UCSD-AML1 (cell line): ENCODE measurements at regions not wholly inside any gene's neighbourhood (a gene's known extent, or its start where the extent isn't known, plus 50 kb on each side); places are given as distances from the start of the nearest gene placed in this dataset.

Experiments used
- DNase-seq: peaks from one replicate; lab custom pipeline; 2025; ENCODE audit not compliant: unreplicated experiment; lab: John Stamatoyannopoulos, UW

DNA sequence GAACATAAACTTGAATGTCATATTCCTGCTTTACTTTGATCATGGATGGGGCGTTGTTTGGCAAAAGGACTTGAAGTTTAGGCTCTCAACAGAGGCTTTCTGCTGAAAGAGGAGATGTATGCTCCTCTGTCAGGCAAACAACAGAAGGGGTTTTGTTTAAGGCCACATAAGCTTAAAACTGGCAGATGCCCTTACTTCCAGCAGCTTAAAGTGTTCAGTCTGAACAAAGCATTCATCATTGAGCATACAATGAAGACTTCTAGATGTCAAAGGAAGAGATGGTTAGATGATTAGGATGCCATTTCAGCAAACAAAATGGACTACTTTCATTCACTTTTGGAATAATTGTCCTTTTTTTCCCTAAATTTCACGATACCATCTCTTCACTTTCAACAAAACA, 484.5 kb downstream of the SLITRK6 start:
- no peak for DNase-seq

DNA sequence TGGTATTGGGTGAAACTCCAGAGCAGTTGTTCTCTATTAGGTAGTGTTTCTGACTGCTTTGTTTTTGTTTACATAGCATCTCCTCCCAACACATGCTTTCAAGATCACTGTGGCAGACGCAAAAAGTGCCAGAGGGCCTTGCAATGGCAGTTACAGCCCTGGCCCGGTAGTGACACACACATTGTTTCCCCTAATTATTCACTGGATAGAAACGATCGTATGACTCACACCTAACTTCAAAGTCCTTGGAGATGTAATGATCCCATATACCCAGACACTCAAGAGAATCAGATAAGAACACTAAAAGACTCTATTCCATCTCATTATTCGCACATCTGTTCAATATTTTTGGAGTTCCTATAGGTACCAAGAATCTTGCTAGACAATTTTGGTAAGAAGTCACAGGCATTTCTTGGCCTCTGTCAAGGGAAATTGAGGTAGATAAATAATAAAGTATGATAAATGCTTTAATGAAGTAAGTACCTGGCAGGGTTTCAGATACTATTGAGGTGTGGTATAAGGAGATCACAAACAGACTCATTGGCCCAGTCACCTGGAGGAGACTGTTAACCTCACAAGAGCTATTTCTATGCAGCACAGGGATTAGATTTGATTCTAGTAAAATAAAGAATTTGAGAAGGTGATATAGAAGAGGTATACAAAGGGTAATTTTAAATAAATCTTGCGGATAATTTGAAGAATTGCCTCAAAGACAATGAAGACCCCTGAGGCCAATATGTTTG, 485.3 kb downstream of the SLITRK6 start:
- no peak for DNase-seq

DNA sequence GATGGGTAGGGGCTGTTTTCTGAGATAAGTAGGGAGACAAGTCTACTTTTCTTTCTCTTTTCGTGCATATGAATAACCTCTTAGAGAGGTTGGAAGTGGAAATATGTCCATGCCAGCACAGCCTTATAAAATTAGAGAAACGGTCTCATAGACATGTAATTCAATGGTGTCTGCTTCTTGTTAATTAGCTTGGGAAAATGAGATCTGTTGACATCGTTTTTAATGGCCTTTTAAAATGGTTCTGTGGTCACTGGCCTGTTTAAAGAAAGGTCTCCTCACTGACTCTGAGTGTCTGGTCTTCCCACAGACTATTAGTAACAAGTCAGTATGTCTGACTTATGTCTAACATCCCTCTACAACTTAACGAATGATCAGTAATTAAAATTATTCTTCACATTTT, 487.1 kb downstream of the SLITRK6 start:
- no peak for DNase-seq

DNA sequence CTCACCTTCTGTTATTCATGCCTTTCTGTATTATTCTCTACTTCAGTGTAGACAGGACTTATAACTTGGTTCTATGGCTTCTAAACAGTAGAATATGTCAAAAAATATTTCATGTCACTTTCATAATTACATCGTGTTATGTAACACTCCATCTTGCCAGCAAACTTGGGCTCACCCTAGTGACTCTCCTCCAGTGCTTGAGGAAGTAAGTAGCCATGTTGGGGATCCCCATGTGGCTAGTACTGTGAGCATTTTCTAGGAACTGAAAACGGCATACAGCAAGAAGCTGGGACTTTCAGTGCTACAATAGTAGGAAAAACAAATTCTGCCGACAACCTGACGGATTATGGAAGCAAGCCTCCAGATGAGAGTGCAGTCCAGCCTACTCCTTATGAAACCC, 495.6 kb downstream of the SLITRK6 start:
- no peak for DNase-seq

DNA sequence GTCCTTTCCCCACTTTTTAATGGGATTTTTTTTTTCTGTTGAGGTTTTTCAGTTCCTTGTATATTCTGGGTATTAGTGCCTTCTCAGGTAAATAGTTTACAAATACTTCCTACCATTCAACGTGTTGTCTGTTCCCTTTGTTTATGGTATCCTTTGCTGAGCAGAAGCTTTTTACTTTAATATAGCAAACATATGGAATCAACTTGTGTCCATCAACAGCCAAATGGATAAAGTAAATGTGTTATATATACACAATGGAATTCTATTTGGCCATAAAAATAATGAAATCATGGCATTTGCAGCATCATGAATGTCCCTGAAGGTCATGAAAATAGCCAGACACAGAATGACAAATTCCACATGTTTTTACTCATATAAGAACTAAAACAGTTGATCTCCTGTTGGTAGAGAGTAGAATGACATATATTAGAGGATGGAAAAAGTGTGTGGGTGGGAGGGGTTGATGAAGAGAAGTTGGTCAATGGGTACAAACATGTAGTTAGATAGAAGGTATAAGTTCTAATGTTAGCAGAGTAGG, 500.8 kb downstream of the SLITRK6 start:
- DNase-seq = no peak

DNA sequence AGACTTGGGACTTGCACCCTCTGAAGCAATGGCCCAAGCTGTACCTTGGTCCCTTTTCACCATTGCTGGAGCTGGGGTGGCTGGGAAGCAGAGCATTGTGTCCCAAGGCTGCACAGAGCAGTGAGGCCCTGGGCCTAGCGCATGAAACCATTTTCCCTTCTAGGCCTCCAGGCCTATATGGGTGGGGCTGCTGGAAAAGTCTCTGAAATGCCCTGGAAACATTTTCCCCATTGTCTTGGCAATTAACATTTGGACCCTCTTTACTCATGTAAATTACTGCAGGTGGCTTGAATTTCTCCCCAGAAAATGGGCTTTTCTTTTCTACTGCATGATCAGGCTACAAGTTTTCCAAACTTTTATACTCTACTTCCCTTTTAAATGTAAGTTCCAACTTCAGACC, 510.5 kb downstream of the SLITRK6 start:
- DNase-seq = no peak

DNA sequence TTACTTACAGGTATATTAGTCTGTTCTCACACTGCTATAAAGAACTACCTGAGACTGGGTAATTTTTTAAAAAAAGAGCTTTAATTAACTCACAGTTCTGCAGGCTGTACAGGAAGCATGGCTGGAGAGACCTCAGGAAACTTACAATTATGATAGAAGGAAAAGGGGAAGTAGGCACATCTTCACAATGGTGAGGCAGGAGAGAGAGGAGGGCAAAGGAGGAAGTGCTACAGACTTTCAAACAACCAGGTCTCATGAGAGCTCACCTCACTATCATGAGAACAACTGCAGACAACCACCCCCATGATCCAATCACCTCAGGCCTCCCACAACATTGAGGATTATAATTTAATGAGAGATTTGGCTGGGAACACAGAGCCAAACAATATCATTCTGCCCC, 511.7 kb downstream of the SLITRK6 start:
- DNase-seq = no peak

DNA sequence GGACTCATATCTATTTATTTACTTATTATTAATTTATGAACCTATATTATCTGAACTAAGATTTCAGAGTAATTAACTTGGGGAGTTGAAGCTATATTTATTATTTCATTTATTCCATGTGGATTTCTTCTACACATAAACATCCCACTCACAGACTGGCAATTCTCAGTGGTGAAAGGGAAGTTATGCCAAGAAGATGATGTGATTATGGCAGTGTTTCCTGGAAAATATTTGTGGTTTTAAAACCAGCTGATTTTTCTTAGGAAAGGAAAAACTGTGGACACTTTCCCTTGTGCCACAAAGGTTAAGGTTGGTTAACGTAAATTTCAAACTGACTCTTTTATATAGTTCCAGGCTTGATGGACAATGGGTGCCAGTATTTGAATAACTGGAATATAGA, 513.1 kb downstream of the SLITRK6 start:
- DNase-seq = no peak

DNA sequence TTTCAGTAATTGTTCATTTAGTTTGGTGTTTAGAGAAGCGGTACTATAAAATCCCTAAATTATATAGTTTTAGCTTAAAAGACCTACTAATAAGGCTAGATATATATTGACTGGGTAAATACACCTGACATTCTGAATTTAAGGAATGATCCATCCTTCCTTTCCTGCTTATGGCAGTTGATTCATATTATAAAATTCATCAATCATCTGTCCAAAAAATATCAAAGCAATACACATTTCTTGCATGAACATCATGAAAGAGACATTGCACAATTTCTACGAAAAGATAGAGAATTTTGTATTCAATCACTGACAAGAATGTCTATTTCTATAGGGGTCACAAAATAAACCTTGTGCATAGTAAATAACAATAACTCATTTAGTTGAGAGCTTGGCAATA, 514.9 kb downstream of the SLITRK6 start:
- no peak for DNase-seq

DNA sequence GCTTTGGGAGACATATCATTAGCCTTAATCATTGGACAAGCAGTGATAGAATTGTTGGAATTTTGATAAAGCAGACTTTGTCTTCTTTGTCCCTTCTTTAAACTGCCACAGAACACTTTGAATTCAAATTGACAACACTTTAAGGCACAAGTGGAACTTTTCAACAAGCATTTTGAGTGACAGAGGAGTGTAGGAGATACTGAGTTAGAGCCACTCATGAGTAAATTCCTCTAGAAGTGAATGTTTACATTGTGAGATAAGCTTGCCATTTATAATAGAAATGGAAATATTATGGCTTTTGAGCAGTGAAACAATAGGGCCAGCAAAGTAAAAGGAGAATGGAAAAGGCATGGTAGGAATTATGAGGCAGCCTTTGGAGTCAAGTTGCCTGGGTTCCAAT, 515.8 kb downstream of the SLITRK6 start:
- no peak for DNase-seq

DNA sequence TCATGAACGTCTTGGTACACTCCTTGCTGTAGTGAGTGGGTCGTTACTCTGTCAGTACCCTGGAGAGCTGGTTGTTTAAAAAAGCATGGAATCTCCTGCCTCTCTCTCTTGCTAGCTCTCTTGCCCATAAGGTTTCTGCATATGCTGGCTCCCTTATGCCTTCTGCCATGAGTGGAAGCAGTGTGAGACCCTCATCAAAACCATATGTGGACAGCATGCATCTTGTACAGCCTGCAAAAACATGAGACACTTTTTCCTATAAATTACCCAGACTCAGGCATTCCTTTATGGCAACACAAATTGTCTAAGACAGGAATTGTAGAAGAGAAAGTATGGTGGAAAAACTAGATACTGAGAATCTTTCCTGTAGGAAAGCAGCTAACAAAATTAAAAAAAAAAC, 516.3 kb downstream of the SLITRK6 start:
- DNase-seq = no peak

DNA sequence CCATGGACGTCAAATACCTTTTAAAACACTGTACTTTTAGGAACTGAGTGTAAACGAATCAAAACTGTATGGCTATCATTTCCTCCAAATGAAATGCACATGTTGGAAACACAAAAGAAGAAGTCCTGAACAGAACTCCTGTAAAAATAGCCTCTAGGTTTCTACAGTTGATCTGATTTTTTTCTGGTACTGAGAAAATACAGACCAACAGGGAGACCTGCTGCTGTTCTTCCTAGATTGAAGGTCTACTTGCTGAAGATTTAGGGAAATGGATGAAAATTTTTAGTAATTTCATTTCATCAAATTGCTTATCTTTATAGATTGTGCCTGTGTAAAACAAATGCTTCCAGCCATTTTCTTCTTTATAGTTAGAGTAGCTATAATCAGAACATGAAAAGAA, 520.4 kb downstream of the SLITRK6 start:
- DNase-seq = no peak

DNA sequence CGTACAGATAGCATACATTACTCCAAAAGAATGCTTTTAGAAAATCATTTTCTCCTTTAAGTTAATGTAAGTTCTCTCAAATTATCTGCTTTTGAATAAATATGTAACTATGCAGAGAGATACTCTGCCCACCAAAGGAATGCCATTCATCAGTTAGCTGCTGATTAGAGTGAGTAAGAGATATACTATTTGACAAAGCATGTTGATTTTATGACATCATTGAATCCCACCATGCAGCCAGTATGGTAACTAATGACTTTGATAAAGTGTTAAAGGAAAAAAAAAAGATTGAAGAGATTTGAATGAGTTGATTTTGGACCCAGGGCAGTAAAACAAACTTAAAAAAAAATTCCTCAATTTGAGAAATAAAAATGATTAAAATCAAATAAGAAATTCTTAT, 521.5 kb downstream of the SLITRK6 start:
- no peak for DNase-seq

DNA sequence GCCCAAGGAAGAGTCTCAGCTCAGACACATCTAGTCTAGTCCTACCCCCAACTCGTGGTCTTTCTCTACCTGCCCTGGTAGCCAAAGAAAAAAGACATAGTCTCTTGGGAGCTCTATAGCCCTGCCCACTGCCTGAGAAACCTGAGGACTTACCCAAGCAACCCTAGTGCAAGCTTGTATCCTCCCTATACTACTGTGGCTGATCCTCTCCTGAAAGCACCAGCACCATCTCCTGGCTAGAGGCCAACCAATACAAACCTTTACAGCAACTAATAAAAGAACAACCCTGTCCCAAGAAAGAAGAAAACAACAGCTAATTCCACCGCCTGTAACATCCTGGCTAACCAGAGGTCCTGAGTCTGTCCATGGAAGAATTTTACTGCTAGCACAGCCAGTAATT, 532.4 kb downstream of the SLITRK6 start:
- no peak for DNase-seq

DNA sequence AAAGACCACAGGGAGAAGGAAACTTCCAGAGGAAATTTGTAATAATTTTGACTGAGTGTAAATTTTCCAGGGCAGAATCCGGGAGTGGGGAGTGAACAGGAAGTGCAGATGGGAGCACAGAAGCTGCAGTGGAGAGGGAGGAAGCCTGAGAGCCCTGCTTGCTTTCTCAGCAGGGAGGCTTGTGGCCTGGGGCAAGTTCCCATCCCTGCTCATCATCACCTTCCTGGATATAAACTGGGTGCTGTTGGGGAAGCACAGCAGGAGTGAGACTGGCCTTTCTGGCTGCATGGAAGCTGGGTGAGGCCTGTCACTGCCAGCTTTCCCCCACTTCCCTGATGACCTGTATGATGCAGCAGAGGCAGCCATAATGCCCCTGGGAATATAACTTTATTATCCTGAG, 532.9 kb downstream of the SLITRK6 start:
- DNase-seq = no peak

DNA sequence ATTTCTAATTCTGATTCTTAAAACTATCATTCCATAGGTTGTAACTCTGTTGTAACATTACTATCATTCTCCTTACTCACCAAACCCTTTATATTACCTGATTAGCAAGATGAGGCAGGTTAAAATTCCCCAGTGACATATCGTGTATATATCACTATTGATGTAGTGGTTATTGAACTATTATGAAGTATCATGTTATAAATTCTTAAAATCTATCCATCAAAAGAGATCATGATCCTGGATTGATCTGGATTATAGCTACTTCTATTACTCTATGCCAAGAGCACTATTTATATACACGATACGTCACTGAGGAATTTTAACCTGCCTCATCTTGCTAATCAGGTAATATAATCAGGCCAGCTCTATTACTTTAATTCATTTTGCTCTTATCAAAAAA, 533.9 kb downstream of the SLITRK6 start:
- DNase-seq = no peak

DNA sequence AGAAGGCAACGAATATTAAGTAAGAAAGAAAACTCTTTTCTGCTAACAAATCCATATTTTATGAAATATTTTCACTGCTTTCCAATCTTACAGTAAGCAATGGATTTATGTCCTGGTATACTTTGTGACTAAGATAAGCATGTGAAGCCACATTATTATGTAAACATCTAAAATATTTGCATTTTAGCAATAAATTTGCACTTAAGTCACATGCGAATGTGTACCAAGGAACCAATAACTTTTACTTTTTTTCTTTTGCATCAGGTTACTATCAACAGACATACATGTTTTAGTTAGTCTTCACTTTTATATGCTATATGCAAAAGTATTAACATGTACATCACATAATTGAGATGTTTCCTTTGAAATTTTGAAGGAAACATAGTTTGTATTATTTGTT, 536.7 kb downstream of the SLITRK6 start:
- no peak for DNase-seq

DNA sequence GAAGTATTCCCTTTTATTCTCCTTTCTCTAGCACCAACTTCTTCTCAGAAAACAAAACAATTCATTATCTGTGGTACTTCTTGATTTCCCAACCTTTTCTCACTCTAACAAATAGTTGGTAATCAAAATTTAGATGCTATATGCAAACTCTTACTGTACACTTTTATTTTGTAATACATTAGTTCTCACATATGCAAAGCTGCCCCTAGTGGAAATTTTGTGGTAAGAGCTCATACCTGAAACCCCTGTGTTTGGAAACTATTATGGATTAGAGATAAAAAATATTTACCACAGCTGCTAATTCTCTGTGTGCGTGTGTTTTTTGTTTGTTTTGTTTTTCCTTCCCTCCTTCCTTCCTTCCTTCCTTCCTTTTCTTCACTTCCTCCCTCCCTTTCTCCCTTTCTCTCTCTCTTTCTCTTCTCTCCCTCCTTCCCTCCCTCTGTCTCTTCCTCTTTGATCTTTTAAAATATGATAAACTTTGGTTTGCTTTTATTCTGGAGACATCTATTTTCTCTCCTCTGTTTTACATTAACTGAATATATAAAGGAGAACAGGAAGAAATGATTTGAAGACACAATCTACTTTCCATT, 537.4 kb downstream of the SLITRK6 start:
- DNase-seq = no peak

DNA sequence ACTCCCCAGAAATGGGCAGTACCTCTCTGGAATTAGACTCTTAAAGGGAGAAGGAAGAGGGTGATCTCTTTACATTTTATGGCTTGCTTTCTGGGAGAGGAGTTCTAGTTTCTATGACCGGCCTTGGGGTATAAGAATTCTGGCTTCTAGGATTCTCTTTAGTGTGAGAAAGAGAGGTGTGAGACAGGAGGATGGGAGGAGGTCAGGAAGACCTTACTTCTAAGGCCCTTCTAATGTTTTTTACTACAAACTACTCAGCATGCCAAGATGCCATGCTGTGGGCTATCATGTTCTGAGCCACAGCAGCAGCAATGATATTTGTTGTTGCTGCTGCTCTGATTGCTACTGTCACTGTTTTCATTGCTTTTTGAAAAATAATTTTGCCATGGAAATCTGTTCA, 538.3 kb downstream of the SLITRK6 start:
- DNase-seq = no peak

DNA sequence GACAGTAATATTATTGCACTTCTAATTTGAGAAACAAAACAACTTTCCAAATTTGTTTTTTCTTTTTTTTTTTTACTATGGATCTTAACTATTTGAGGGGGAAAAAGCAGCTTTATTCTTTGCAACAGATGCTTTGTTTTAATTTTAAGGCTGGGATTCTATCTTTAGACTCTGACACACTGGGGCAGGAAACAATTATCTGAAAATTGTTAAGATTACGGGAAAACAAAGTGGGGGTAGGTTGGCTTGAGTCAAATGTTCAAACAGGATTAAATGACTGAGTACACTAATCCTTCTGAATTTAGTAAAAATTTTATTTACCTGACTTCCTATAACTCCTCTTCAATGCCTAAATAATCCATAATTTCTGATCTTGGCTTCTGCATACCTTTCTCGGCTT, 543.2 kb downstream of the SLITRK6 start:
- no peak for DNase-seq

DNA sequence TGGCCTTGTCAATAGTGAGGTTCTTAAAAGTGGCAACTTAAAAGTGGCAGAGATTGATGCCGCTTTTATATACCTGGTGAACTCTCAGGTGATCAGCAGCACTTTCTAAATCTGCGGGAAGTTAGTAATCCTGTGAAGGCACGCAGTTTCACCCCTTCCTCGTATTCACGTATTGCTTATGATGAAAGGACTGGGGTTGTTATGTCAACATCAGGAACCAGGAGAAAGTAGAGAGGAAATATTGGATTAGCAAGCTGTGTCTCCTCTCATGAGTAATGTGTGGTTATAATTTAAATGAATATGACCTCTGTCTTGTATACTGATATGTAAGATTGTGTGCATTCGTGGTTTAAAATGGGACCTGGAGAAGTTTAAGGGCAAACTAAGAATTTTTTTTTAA, 544.6 kb downstream of the SLITRK6 start:
- no peak for DNase-seq

DNA sequence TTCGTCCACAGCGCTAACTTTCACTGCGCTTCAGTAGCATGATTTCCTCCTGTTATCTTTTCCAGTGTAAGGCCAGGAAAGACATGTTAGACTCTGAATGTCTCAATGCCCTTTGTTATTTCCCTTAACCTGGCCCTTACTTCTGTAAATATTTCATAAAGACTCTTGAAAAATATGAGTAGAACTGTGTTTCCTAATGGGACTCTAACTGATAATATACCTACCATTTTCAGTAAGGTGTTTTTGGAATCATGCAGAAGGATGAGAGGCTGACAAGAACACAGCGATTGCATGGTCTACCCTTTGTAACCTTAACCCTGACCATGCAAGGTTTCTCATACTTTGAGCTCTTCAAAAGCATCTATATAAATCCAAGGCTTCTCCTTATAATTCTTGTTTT, 550.1 kb downstream of the SLITRK6 start:
- no peak for DNase-seq

DNA sequence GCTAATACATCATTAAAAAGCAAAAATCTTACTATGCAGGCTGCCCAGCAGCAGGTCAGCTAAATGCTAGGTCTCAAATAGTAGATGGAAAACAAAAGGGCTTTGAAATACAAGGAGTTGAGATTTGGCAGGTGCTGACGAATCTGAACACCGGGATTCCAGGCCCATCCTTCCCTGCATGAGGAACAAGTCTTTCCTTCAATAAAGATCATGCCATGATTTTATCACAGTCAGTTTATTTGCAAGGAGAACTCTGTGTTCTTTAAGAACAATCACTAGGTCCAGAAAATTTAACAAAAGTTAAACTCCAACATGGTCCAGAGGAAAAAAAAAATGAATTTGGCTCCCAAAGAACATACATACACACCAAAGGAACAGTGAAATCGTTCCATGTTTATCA, 551.4 kb downstream of the SLITRK6 start:
- no peak for DNase-seq
